BJ (cell line): ENCODE measurements at regions not wholly inside any gene's neighbourhood (a gene's known extent, or its start where the extent isn't known, plus 50 kb on each side); places are given as distances from the start of the nearest gene placed in this dataset.

ENCODE experiments used
- CTCF ChIA-PET: fragments of 350-600 bp; formaldehyde crosslinking; extraction: SDS; loops from one replicate; lab custom pipeline; 2021; ENCODE audit warnings: antibody characterized with exemption, inconsistent platforms; lab: Yijun Ruan, JAX
- POLR2A ChIA-PET: fragments of 300-600 bp; sonication (Branson Sonifier 250); formaldehyde crosslinking; extraction: SDS; loops from one replicate; lab custom pipeline; 2021; ENCODE audit warnings: antibody characterized with exemption; lab: Charles Lee
- DNase-seq: peaks from one replicate; pipeline ENCODE4 v3.0.0-alpha.2; 2011; ENCODE audit warnings: low read depth
- H3K27me3 ChIP-seq: 2 replicates; pipeline ENCODE4 v1.6.0; 2011; ENCODE audit warnings: low read length; ENCODE audit not compliant: control insufficient read depth, insufficient read depth
- H3K36me3 ChIP-seq: 2 replicates; pipeline ENCODE4 v1.5.1; 2011; ENCODE audit warnings: low read length; ENCODE audit not compliant: control insufficient read depth, insufficient read depth
- H3K4me3 ChIP-seq: 2 replicates; pipeline ENCODE4 v1.5.1; 2011; ENCODE audit warnings: low read depth, mild to moderate bottlenecking, control low read depth, low read length
- CTCF ChIP-seq: IDR thresholded peaks from 2 replicates; pipeline ENCODE4 v1.5.1; 2011; ENCODE audit warnings: low read depth, mild to moderate bottlenecking, control low read depth, inconsistent platforms, low read length, moderate library complexity; ENCODE audit not compliant: insufficient read depth

GRCh38 chr6:104050455-104050854 is 809.3 kb downstream of the HACE1 start:
- no peak overlapping the region for H3K4me3 ChIP-seq
- no peak for TF ChIP-seq CTCF
- ChIA-PET CTCF (no interaction called here), POLR2A (no interaction called here)
- DNase-seq: no peak
- no peaks in the 10 kb centered on the region for H3K27me3 ChIP-seq
- H3K36me3 ChIP-seq: no peaks in the 10 kb centered on the region

- H3K36me3 ChIP-seq: no peaks in the 10 kb centered on the region
- ChIA-PET CTCF (no interaction called here), POLR2A (no interaction called here)
- H3K4me3 ChIP-seq: no peak overlapping the region
- H3K27me3 ChIP-seq: no peaks in the 10 kb centered on the region
- DNase-seq: no peak
- TF ChIP-seq CTCF: no peak
Measured at GRCh38 chr6:104046426-104046825, 813.3 kb downstream of the HACE1 start.

- TF ChIP-seq CTCF: no peak
- Histone ChIP-seq H3K27me3 (no peaks in the 10 kb centered on the region), H3K36me3 (no peaks in the 10 kb centered on the region), H3K4me3 (no peak overlapping the region)
- POLR2A ChIA-PET: no interaction called here
- DNase-seq: no peak
- CTCF ChIA-PET: no interaction called here
Measured at GRCh38 chr6:104031346-104031745, 828.4 kb downstream of the HACE1 start.

GRCh38 chr6:104022126-104022525 is 837.6 kb downstream of the HACE1 start:
- POLR2A ChIA-PET: no interaction called here
- TF ChIP-seq CTCF: no peak
- H3K36me3 ChIP-seq: no peaks in the 10 kb centered on the region
- no peak for DNase-seq
- H3K4me3 ChIP-seq: no peak overlapping the region
- no peaks in the 10 kb centered on the region for H3K27me3 ChIP-seq
- CTCF ChIA-PET: no interaction called here

GRCh38 chr6:104019075-104019753 is 840.5 kb downstream of the HACE1 start:
- CTCF ChIA-PET: no interaction called here

More at GRCh38 chr6:104019075-104019753, 840.5 kb downstream of the HACE1 start:
- POLR2A ChIA-PET: no interaction called here
- TF ChIP-seq CTCF: no peak
- DNase-seq: no peak
- Histone ChIP-seq H3K27me3 (no peaks in the 10 kb centered on the region), H3K4me3 (no peak overlapping the region), H3K36me3 (no peaks in the 10 kb centered on the region)
